ENCODE measurements at regions not wholly inside any gene's neighbourhood (a gene's known extent, or its start where the extent isn't known, plus 50 kb on each side); places are given as distances from the start of the nearest gene placed in this dataset.

DNA sequence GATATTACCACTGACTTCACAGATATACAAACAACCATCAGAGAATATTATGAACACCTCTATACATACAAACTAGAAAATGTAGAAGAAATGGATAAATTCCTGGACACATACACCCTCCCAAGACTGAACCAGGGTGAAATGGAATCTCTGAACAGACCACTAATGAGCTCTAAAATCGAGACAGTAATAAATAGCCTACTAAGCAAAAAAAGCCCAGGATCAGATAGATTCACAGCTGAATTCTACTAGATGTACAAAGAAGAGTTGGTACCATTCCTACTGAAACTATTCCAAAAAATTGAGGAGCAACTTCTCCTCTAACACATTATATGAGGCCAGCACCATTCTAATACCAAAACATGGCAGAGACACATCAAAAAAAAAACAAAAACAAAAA is 837.7 kb downstream of the FSCB start:
- TF ChIP-seq CTCF (IDR thresholded peaks at IDR 0.05) (no peak), POLR2A (IDR thresholded peaks at IDR 0.05) (no peak)
